GM12891 (cell line): ENCODE measurements at regions not wholly inside any gene's neighbourhood (a gene's known extent, or its start where the extent isn't known, plus 50 kb on each side); places are given as distances from the start of the nearest gene placed in this dataset.

ENCODE experiments used
- POLR2A ChIP-seq: IDR thresholded peaks from 2 replicates; pipeline ENCODE4 v1.6.1; 2011; ENCODE audit warnings: low read depth, low read length, control low read depth
- POLR2AphosphoS5 ChIP-seq: IDR thresholded peaks from 2 replicates; pipeline ENCODE4 v1.6.1; 2011; ENCODE audit warnings: low read depth, low read length, control low read depth
- TAF1 ChIP-seq: IDR thresholded peaks from 2 replicates; pipeline ENCODE4 v1.6.1; 2011; ENCODE audit warnings: low read depth, low read length, control low read depth

DNA sequence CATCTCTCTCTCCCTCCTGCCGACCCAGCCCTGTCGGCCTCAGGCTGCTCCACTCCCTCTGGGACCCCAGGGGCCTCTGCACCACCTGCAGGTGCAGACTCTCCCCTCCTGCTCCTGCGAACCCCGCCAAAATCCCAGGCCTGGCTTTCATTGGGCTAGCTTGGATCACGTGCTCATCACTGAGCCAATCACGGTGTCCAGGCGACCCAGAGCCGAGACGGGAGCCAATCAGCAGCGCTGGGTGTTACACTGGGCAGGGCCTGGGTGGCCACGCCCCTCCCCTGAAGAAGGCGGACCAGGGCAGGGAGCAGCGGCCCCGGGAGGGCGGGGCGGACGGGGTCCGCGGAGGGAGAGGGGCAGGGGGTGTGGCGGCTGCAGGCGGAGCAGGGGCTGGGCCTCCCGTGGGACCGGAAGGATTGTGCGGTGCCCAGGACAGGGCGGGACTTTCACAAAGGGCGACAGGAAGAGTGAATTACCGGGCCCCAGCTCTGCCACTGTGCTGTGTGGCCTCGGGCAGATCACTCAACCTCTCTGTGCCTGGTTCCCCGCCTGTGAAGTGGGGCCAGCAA, 66.6 kb upstream of the FBRSL1 start:
- TF ChIP-seq POLR2A (no peak), POLR2AphosphoS5 (no peak), TAF1 (no peak)
